AML-193 (cell line): ENCODE measurements at regions not wholly inside any gene's neighbourhood (a gene's known extent, or its start where the extent isn't known, plus 50 kb on each side); places are given as distances from the start of the nearest gene placed in this dataset.

Source experiments
- DNase-seq, 2 experiments: peaks; one replicate each; lab custom pipeline; 2025; lab: John Stamatoyannopoulos, UW

DNA sequence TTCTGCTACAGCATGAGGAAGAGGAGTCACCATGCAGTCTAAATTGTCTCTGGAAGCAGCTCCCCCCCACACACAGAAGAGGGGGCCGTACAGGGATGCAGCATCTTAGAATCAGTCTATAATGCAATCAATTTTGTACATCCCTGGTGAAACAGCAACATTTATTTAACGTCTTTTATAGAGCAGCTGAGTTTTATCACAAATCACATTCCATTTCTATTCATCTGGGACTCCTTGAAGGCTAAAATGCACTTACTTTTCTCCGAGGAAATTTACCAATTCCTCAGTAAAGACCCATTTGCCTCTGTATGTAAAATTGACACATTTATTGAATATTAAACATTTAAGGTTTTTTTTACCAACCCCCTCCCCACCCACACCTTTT lies 193.9 kb downstream of the PHETA1 start:
- DNase-seq: no peak

DNA sequence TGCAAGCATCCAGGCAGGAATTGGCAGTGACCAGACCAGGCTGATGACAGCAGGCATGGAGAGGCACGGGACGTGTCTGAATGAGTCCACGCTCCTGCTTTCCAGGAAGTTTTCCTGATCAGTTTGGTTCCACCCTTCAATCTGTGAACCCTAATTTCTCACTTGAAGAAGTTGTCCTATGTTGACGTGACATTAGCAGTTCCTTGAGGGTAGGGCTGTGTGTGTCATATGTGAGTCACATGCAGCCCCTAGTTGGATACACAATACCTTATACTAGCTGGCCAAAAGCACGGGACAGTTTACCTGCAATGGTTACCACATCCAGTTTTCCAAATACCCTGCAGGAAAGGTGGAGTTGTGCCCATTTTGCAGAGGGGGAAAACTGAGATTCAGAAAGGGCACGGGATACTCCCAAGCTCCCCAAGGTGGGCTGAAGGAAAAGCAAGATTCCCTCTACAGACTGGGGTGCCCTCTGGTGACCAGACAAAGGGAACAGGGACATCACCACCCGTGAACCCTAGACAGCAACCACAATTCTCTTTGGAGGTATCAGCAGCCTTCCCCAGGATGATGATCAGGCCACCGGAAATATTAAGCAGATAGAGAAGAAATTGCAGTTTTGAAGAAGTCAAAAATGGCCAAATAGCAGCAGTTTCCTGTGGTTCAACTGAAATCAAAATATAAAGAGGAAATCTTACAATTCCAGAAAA lies 194.5 kb downstream of the PHETA1 start:
- peak; percentile 34 to 48 for DNase-seq

DNA sequence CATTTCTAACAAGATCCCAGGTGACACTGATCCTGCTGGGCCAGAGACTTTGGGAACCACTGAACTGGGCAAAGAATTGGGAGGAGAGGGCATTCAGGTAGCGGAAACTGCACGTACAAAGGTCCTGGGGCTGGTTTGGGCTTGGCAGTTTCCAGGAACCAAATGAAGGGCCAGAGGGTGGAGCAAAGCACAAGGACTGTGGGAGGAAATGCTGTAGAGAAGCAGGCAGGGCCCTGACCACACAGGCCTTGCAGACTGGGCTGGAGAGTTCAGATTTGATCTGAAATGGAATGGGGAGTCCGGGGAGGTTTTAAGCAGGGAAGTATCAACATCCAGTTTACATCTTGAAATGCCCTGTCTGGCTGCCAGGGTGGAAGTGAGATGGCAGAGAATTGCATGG lies 195.1 kb downstream of the PHETA1 start:
- DNase-seq: peak in 1 of 2 experiments; percentile 4

GRCh38 chr12:111173391-111173790 lies 195.5 kb downstream of the PHETA1 start:
- DNase-seq: no peak

DNA sequence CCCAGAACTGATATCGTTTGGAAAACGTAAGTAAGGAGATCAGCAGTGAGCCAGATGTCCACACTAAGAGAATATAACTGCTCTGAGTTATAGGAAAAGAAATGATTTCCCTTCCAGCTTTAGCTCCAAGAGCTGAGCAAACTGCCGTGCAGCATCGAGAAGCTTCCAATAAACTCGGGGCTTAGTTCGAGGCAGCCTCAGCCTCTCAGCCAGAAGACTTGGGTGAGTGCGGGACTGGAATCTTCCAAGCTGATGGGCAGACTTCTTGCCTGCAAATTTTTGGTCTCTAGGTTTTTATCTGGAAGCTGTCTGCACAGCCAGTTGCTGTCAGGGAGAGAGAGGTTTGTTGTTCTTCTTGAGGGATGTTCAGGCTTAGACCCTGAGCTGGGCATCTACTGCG lies 196.1 kb downstream of the PHETA1 start:
- DNase-seq: no peak

DNA sequence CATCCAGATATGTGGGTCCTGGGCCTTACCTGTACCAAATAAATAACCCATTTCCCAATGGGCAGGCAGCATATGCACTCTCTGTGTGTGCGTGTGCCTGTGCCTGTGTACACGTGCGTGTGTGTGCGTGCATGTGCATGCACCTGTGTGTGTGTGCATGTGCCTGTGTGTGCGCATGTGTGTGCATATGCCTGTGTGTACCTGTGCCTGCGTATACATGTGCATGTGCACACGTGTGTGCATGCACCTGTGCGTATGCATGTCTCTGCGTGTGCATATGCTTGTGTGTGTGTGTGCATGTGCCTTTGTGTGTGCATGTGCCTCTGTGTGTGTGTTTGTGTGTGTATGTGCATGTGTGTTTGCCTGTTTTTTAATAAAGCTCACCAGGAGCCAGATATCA lies 197.1 kb downstream of the PHETA1 start:
- DNase-seq: no peak

- DNase-seq: no peak
Measured at GRCh38 chr12:111171345-111171744, 197.6 kb downstream of the PHETA1 start.

GRCh38 chr12:111170543-111170942 lies 198.4 kb downstream of the PHETA1 start:
- peak; percentile 91 to 93 for DNase-seq

- DNase-seq: no peak
Measured at GRCh38 chr12:111169456-111169855, 199.4 kb downstream of the PHETA1 start.

DNA sequence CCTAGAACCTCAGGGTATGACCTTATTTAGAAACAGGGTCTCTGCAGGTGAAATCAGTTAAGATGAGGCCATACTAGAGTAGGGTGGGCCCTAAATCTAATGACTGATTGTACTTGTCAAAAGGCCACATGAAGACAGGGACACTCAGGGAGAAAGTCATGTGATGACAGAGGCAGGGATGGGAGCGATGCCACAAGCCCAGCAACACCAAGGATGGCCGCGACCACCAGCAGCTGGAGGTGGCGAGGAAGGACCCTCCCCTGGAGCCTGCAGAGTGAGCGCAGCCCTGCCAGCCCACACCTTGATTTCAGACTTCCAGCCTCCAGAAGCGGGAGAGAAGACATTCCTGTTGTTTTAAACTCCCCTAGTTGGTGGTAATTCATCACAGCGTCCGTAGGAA lies 199.9 kb downstream of the PHETA1 start:
- DNase-seq: no peak

- DNase-seq: no peak
Measured at GRCh38 chr12:111168009-111168900, 200.6 kb downstream of the PHETA1 start.

DNA sequence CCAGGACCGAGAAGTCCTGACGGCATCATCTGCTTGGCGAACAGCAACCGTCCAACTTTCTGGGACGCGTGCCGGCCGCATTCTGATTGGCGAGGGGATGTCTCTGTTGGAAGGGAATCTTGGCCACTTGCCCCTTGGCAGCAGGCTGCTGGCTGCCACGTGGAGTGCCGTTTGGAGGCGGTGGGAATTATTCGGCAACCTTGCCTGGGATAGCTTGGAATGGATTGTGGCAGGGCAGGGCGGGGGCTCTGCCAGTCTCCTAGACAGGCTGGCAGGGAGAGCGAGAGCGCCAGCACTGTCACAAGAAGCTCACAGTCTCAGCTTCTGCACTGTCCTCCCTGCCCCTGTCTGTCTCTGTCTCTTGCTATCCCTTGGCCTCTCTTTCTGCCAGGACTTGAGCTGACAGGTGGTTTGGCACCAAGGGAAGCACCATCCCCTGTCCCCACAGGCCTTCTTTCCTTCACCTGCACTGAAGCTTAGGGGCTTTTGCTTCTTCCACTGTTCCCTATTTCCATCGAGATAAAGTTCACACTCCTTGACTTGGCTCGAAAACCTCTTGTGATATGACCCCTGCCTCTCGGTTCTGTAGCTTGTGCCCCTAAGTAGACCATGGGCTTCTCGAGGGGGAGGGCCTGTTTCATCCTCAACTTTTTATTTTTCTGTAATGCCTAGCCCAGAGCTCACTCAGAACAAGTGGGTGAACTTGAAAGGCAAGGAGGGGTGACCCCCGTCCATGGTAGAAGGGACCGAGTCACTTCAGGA lies 201.9 kb downstream of the PHETA1 start:
- no peak for DNase-seq

DNA sequence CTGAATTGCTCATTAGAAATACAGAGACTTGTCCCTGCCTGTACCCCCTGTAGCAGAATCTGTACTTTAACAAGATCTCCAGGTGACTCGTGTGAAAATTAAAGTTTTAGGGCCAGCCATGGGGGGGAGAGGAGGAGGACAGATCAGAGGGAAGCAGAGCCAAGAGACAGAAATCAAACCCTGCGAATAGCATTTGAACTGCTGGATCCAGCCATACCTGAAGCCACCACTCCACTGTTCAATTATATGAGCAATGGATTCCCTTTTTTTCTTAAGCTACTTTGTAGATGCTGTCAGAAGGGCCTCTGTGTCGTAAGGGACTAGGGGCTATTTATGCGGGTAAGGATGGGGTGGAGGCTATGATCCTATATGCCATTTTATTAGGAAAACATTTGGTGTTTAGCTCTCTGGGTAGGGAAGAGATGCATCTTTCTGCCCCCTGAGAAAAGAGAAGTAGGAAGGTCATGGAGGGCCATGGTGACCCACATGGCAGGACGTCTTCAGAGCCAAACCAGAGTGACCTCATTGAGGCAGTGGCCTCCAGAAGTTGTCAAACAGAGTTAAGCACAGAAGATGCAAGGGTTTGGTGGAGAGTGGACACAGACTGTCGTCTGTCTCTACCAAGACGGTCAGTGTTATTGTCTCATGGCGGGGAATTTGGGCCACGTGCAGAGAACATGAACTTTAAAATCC lies 203.9 kb downstream of the PHETA1 start:
- no peak for DNase-seq

DNA sequence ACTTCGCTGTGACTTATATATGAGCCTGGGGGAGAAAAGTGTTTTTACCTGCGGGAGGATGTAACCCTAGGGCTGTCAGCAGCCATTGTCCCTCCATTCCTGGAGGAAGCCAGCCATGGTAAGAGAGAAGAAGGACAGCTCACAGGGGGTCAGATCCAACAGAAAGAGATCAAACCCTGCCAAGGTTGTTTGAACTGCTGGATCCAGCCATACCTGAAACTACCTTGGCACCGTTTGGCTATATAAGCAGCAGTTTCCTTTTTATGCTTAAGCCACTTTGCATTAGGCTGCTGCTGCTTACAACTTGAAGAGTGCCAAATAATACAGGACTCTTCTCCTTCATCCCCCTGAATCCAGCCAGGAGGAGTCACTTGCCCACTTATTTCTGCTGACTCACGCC lies 205.5 kb downstream of the PHETA1 start:
- no peak for DNase-seq

DNA sequence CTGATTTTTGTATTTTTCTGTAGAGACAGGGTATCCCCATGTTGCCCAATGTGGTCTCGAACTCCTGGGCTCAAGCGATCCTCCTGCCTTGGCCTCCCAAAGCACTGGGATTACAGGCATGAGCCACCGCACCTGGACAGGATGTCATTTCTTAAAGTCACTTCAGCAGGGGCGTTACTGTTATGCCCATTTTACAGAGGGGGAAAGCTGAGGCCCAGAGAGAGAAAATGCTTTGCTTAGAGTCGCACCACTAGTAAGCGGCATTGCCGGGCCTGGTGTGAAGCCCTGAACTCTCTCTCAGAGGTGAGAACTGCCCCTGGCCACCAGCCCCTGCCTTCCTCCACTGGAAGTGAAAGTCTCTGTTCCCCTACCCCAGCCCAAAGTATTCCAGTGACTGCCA lies 207.0 kb downstream of the PHETA1 start:
- DNase-seq: no peak

DNA sequence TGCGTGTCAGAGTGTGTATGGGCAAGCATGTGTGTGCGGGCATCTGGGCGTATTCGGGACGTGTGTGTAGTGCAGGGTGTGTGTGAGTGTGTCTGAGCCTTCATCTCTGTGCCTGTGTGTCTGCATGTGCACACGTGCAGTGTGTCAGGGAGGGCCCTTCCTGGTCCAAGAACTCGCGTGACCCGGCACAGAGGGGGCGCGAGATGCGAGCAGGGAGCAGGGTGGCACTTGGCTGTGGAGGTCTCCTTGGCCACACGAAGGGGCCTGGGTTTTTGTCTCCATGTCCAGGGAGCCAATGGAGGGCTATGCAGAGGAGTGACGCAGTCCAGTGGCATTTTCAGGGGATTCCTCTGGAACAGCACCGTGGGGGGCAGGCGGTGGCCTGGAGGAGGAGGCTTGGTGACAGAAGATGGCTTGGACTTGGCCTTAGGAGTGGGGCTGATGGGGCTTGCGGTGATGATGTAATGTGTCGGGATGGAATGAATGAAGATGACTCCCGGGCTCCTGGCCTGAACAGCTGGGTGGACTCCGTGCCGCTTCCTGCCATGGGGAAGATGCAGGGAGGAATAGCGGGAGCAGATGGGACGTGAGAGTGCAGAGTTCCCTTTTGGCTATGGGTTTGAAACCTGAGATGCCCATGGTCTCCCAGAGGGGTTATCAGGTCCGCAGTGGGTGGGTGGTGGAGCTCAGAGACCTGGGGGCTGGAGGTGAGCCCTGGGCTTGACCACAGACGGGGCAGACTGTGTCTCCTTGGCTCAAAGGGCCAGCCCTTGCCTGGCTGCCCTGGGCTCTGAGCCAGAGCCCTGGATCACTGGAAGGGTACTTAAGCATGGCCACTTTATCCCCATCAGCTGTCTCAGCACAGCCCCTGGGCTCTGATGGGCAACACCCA lies 208.3 kb downstream of the PHETA1 start:
- no peak for DNase-seq

DNA sequence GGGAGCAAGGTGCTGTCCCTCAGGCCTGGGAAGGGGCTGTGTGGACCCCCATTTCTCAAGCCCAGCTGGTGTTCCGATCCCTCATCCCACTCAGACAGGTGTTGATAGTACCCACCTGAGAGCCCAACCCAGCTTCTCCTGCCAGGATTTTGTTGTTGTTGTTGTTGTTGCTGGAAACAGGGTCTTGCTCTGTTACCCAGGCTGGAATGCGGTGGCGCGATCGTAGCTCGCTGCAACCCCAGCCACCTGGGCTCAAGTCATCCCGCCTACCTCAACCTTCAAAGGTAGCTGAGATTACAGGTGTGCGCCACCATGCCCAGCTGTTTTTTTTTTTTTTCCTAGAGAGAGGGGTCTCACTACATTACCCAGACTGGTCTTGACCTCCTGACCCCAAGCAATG lies 209.9 kb downstream of the PHETA1 start:
- no peak for DNase-seq

DNA sequence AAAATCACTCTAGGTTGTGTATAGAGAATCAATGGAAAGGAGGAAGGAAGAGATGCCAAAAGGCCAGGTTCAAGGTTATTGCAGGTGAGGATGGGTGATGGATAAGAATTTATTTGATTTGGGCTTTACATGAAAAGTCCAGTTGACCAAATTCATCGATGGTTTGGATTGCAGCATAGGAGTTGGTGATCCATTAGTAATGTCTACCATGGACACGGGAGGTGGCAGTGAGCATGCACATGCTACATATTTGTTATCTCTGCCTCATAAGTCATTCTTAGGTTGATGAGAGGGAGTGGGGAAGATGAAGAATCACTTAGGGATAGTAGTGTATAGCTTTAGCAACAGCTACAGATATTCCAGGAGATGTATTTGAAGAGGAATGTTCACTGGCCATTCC lies 211.4 kb downstream of the PHETA1 start:
- no peak for DNase-seq

- DNase-seq: no peak
Measured at GRCh38 chr12:111156304-111156703, 212.6 kb downstream of the PHETA1 start.

DNA sequence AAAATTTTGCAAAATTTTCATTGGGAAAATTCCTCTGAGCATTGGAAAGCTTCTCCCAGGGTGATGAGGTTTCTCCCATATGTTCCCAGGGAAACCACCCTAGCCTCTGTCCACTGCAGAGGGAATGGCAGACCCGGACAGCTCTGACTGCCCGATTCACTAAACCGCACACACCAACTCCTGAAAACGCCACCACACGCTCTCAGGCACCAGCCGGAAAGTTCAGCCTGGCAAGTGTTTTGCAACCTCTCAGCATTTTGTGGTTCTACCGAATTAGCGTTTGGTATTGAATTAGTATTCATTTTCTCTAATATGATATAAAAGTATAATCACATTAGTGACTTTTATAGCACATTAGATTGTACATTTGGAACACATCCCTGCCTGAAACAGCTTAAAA lies 213.4 kb downstream of the PHETA1 start:
- DNase-seq: no peak

DNA sequence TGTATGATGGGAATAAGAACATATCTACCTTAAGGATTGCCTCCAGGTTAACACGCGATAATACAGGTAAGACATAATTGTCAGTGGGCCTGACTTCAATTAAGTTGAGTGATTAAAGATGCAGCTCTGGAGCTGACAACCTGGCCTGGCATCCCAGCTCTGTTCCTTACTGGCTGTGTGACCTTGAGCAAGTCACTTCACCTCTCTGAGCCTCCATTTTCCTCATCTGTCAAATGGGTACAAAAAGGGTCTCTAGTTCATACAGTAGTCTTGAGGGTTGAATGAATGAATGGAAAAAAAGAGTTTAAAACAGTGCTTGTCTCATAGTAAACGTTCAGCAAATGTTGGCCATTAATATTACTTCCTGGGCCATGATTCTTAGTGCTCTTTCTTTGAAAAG lies 213.9 kb downstream of the PHETA1 start:
- DNase-seq: no peak
